Ishikawa (cell line): ENCODE measurements at regions not wholly inside any gene's neighbourhood (a gene's known extent, or its start where the extent isn't known, plus 50 kb on each side); places are given as distances from the start of the nearest gene placed in this dataset.

Source experiments
- CEBPB ChIP-seq: IDR thresholded peaks from 2 replicates; pipeline ENCODE4 v1.6.1; 2012
- CREB1 ChIP-seq: IDR thresholded peaks from 2 replicates; pipeline ENCODE4 v1.6.1; 2012; ENCODE audit warnings: low read depth
- EGR1 ChIP-seq: IDR thresholded peaks from 2 replicates; pipeline ENCODE4 v1.6.1; 2012
- EP300 ChIP-seq: IDR thresholded peaks from 2 replicates; pipeline ENCODE4 v1.6.1; 2012; ENCODE audit warnings: borderline replicate concordance
- FOXM1 ChIP-seq: IDR thresholded peaks from 2 replicates; pipeline ENCODE4 v1.6.1; 2012; ENCODE audit warnings: low read depth, borderline replicate concordance
- NFIC ChIP-seq: IDR thresholded peaks from 2 replicates; pipeline ENCODE4 v1.6.1; 2012
- RAD21 ChIP-seq: IDR thresholded peaks from 2 replicates; pipeline ENCODE4 v1.6.1; 2012; ENCODE audit warnings: low read depth
- TAF1 ChIP-seq: IDR thresholded peaks from 2 replicates; pipeline ENCODE4 v1.6.1; 2012; ENCODE audit warnings: low read depth, mild to moderate bottlenecking
- TCF12 ChIP-seq: IDR thresholded peaks from 2 replicates; pipeline ENCODE4 v1.6.1; 2012; ENCODE audit warnings: low read depth
- TEAD4 ChIP-seq: IDR thresholded peaks from 2 replicates; pipeline ENCODE4 v1.6.1; 2012
- YY1 ChIP-seq: IDR thresholded peaks from 2 replicates; pipeline ENCODE4 v1.6.1; 2012; ENCODE audit warnings: low read depth
- ZBTB7A ChIP-seq: IDR thresholded peaks from 2 replicates; pipeline ENCODE4 v1.6.1; 2012; ENCODE audit warnings: low read depth
- TF ChIP-seq, protein P1 (sequence below): IDR thresholded peaks from 2 replicates; pipeline ENCODE4 v1.6.1; 2012
- TF ChIP-seq, protein P2 (sequence below): IDR thresholded peaks from 2 replicates; pipeline ENCODE4 v1.6.1; 2012
- TF ChIP-seq, protein P3 (sequence below): IDR thresholded peaks from 2 replicates; pipeline ENCODE4 v1.6.1; 2012; ENCODE audit warnings: low read depth, mild to moderate bottlenecking

DNA sequence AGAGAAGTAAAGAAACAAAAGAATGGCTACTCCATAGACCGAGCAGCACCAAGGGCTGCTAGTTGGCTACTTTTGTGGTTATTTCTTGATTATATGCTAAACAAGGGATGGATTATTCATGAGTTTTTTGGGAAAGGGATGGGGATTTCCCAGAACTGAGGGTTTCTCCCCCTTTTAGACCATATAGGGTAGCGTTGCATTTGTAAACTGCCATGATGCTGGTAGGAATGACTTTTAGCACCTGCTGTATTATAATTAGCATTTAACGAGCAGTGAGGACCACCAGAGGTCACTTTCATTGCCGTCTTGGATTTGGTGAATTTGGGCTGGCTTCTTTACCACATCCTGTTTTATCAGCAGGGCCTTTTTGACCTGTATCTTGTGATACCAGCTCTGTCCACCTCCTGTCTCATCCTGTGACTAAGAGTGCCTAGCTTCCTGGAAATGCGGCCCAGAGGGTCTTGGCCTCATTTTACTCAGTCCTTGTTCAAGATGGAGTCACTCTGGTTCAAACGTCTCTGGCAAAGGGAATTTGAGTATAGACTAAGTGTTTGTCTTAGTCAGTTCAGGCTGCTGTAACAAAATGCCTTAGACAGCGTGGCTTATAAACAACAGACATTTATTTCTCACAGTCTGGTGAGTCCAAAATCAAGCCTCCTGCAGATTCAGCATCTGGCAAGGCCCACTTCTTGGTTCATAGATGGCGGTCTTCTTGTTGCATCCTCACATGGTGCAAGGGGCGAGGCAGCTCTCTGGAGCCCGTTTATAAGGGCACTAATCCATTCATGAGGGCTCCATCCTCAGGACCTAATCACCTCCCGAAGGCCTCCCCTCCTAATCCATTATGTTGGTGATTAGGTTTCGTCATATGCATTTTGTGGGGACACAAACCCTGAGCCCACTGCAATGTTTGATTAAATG is 348.3 kb upstream of the SFSWAP start:
- TF ChIP-seq EGR1 (no peak), YY1 (no peak), TCF12 (no peak), TAF1 (no peak), CEBPB (no peak), CREB1 (no peak), ZBTB7A (no peak), FOXM1 (no peak), NFIC (no peak), EP300 (no peak), TEAD4 (no peak), RAD21 (no peak)
- TF ChIP-seq, protein P1, sequence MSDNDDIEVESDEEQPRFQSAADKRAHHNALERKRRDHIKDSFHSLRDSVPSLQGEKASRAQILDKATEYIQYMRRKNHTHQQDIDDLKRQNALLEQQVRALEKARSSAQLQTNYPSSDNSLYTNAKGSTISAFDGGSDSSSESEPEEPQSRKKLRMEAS: no peak
- TF ChIP-seq, protein P2, sequence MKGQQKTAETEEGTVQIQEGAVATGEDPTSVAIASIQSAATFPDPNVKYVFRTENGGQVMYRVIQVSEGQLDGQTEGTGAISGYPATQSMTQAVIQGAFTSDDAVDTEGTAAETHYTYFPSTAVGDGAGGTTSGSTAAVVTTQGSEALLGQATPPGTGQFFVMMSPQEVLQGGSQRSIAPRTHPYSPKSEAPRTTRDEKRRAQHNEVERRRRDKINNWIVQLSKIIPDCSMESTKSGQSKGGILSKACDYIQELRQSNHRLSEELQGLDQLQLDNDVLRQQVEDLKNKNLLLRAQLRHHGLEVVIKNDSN: no peak
- TF ChIP-seq, protein P3, sequence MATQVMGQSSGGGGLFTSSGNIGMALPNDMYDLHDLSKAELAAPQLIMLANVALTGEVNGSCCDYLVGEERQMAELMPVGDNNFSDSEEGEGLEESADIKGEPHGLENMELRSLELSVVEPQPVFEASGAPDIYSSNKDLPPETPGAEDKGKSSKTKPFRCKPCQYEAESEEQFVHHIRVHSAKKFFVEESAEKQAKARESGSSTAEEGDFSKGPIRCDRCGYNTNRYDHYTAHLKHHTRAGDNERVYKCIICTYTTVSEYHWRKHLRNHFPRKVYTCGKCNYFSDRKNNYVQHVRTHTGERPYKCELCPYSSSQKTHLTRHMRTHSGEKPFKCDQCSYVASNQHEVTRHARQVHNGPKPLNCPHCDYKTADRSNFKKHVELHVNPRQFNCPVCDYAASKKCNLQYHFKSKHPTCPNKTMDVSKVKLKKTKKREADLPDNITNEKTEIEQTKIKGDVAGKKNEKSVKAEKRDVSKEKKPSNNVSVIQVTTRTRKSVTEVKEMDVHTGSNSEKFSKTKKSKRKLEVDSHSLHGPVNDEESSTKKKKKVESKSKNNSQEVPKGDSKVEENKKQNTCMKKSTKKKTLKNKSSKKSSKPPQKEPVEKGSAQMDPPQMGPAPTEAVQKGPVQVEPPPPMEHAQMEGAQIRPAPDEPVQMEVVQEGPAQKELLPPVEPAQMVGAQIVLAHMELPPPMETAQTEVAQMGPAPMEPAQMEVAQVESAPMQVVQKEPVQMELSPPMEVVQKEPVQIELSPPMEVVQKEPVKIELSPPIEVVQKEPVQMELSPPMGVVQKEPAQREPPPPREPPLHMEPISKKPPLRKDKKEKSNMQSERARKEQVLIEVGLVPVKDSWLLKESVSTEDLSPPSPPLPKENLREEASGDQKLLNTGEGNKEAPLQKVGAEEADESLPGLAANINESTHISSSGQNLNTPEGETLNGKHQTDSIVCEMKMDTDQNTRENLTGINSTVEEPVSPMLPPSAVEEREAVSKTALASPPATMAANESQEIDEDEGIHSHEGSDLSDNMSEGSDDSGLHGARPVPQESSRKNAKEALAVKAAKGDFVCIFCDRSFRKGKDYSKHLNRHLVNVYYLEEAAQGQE: no peak

DNA sequence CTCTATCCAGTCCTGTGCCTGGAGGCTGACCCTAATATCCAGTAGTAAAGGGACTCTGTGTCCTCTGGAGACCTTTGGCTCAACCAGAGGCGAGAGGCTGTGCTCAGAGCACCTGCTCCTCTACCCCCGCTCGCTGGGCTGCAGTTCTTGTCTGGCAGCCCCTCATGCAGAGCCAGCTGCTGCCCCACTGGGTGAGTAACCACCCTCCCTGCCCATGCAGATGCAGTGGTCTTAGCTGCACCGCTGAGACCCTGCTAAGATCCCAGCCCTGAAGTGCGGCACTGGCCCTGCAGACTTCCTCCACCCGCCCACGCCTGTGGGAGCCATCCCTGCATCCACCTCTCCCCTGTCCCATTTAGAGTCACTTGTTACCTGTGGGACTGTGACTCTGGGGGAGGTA is 347.5 kb upstream of the SFSWAP start:
- TF ChIP-seq RAD21 (no peak), FOXM1 (no peak), TCF12 (no peak), NFIC (no peak), EGR1 (no peak), ZBTB7A (no peak), CEBPB (no peak), CREB1 (no peak), EP300 (no peak), TEAD4 (no peak), YY1 (no peak)
- TF ChIP-seq, protein P2: no peak
- TF ChIP-seq, protein P3: no peak

DNA sequence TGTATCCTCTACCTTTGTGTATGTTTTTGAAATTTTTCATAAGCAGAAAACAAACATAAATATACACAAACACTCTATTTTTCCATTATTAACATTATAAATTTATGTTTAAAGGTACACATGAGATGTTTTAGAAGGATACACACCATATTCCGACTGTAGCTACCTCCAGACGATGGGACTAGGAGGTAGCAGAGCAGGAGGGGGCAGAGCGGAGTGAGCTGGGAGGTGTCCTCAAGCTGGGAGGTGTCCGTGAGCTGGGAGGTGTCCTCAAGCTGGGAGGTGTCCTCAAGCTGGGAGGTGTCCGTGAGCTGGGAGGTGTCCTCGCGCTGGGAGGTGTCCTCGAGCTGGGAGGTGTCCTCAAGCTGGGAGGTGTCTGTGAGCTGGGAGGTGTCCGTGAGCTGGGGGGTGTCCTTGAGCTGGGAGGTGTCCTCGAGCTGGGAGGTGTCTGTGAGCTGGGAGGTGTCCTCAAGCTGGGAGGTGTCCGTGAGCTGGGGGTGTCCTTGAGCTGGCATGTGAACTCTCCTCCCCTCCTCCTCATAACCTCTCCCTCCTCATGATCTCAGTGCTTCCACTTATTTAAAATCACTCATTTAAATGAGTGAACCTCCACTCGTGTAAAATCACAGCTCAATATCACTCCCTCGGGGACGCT is 346.9 kb upstream of the SFSWAP start:
- TF ChIP-seq, protein P3: no peak
- no peak for TF ChIP-seq TEAD4
- TF ChIP-seq, protein P1: no peak
- TF ChIP-seq TAF1: no peak
- no peak for TF ChIP-seq ZBTB7A
- no peak for TF ChIP-seq EGR1
- TF ChIP-seq YY1: no peak
- no peak for TF ChIP-seq NFIC
- no peak for TF ChIP-seq CREB1
- TF ChIP-seq, protein P2: no peak
- no peak for TF ChIP-seq TCF12
- no peak for TF ChIP-seq FOXM1
